Hepatocyte (in vitro differentiated cells): ENCODE measurements at regions not wholly inside any gene's neighbourhood (a gene's known extent, or its start where the extent isn't known, plus 50 kb on each side); places are given as distances from the start of the nearest gene placed in this dataset.

Source experiments
- DNase-seq: peaks from one replicate; pipeline ENCODE4 v3.0.0-alpha.2; 2016; ENCODE audit warnings: low spot score
- H2AFZ ChIP-seq: fragments of 200-600 bp; sonication (generic); 2 replicates; pipeline ENCODE4 v1.6.0; 2016; ENCODE audit warnings: antibody characterized with exemption, mild to moderate bottlenecking
- H3K27ac ChIP-seq: fragments of 200-600 bp; sonication (generic); 2 replicates; pipeline ENCODE4 v1.5.1; 2016; ENCODE audit warnings: mild to moderate bottlenecking
- H3K27me3 ChIP-seq: fragments of 200-600 bp; sonication (generic); 2 replicates; pipeline ENCODE4 v1.6.1; 2016
- H3K36me3 ChIP-seq: fragments of 200-600 bp; sonication (generic); replicated peaks from 2 replicates; pipeline ENCODE4 v1.5.1; 2016; ENCODE audit warnings: low read depth; ENCODE audit not compliant: insufficient read depth
- H3K4me1 ChIP-seq: fragments of 200-600 bp; sonication (generic); 2 replicates; pipeline ENCODE4 v1.5.1; 2016; ENCODE audit warnings: mild to moderate bottlenecking, moderate library complexity; ENCODE audit not compliant: insufficient read depth
- H3K4me2 ChIP-seq: fragments of 200-600 bp; sonication (generic); 2 replicates; pipeline ENCODE4 v1.6.0; 2016
- H3K4me3 ChIP-seq: fragments of 200-600 bp; sonication (generic); 2 replicates; pipeline ENCODE4 v1.5.1; 2016; ENCODE audit warnings: mild to moderate bottlenecking
- H3K79me2 ChIP-seq: fragments of 200-600 bp; sonication (generic); 2 replicates; pipeline ENCODE4 v1.6.0; 2017; ENCODE audit warnings: mild to moderate bottlenecking
- H3K9me2 ChIP-seq: fragments of 200-600 bp; sonication (generic); replicated peaks from 2 replicates; pipeline ENCODE4 v1.6.0; 2017; ENCODE audit warnings: mild to moderate bottlenecking; ENCODE audit not compliant: insufficient read depth
- H3K9me3 ChIP-seq: fragments of 200-600 bp; sonication (generic); 2 replicates; pipeline ENCODE4 v1.5.1; 2016; ENCODE audit warnings: low read depth, mild to moderate bottlenecking
- H4K20me1 ChIP-seq: fragments of 200-600 bp; sonication (generic); 2 replicates; pipeline ENCODE4 v1.6.0; 2016; ENCODE audit warnings: mild to moderate bottlenecking; ENCODE audit not compliant: insufficient read depth, poor library complexity, severe bottlenecking
- EZH2 ChIP-seq: fragments of 200-600 bp; sonication (generic); IDR thresholded peaks from 2 replicates; pipeline ENCODE4 v1.6.1; 2016; ENCODE audit warnings: antibody characterized with exemption, mild to moderate bottlenecking, borderline replicate concordance
- EZH2phosphoT487 ChIP-seq: fragments of 200-600 bp; sonication (generic); IDR thresholded peaks from one replicate; pipeline ENCODE4 v1.6.1; 2018; ENCODE audit warnings: antibody characterized with exemption, mild to moderate bottlenecking, low read depth, moderate library complexity; ENCODE audit not compliant: unreplicated experiment, severe bottlenecking
- WGBS: methylation state at CpG from one replicate; pipeline ENCODE4 v1.1.6; 2016; ENCODE audit warnings: low lambda C conversion rate; ENCODE audit errors: missing lambda C conversion rate; 5-methylcytosine and 5-hydroxymethylcytosine counted together
- TF ChIP-seq, protein P1 (sequence below): fragments of 200-600 bp; sonication (generic); IDR thresholded peaks from 2 replicates; pipeline ENCODE4 v1.5.1; 2016; ENCODE audit warnings: antibody characterized with exemption, mild to moderate bottlenecking; ENCODE audit not compliant: poor library complexity

DNA sequence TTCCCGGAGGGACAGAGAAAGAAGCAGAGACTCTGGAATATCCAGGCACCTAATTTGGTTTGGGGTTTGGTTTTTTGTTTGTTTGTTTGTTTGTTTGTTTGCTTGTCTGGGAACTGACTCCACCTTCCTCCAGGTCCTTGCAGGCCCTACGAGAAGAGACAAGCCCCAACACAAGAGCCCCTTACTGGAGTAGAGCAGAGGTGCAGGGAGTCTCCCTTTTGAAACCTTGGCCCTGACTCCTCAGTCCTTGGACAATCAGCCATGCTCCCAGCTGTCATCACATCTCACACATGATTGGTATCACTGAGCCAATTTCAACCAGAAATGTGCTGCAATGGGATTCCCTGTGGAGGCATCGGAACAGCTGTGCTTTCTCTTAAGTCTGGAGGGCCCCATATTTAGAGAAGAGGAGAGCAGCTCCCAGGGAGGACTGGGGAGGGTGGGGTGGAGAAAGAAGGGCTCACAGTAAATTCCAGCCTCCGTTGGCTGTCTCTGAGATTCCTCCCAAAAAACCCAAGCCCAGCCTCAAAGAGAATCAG, 279.9 kb upstream of the NCKAP5 start:
- no peak overlapping the region for H3K4me3 ChIP-seq
- no peaks in the 10 kb centered on the region for H3K36me3 ChIP-seq
- H3K9me2 ChIP-seq: no peaks in the 10 kb centered on the region
- 69% methylated on average over 4 of the region's 4 CpGs for WGBS
- no peaks in the 10 kb centered on the region for H3K4me1 ChIP-seq
- no peak for DNase-seq
- H3K27me3 ChIP-seq: no peaks in the 10 kb centered on the region
- TF ChIP-seq EZH2: no peak
- TF ChIP-seq, protein P1, sequence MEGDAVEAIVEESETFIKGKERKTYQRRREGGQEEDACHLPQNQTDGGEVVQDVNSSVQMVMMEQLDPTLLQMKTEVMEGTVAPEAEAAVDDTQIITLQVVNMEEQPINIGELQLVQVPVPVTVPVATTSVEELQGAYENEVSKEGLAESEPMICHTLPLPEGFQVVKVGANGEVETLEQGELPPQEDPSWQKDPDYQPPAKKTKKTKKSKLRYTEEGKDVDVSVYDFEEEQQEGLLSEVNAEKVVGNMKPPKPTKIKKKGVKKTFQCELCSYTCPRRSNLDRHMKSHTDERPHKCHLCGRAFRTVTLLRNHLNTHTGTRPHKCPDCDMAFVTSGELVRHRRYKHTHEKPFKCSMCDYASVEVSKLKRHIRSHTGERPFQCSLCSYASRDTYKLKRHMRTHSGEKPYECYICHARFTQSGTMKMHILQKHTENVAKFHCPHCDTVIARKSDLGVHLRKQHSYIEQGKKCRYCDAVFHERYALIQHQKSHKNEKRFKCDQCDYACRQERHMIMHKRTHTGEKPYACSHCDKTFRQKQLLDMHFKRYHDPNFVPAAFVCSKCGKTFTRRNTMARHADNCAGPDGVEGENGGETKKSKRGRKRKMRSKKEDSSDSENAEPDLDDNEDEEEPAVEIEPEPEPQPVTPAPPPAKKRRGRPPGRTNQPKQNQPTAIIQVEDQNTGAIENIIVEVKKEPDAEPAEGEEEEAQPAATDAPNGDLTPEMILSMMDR: no peak
- TF ChIP-seq EZH2phosphoT487: no peak
- H2AFZ ChIP-seq: no peak overlapping the region
- H3K27ac ChIP-seq: no peak overlapping the region
- H3K9me3 ChIP-seq: no peaks in the 10 kb centered on the region
- no peak overlapping the region for H3K4me2 ChIP-seq
- H3K79me2 ChIP-seq: no peaks in the 10 kb centered on the region
- H4K20me1 ChIP-seq: no peaks in the 10 kb centered on the region

DNA sequence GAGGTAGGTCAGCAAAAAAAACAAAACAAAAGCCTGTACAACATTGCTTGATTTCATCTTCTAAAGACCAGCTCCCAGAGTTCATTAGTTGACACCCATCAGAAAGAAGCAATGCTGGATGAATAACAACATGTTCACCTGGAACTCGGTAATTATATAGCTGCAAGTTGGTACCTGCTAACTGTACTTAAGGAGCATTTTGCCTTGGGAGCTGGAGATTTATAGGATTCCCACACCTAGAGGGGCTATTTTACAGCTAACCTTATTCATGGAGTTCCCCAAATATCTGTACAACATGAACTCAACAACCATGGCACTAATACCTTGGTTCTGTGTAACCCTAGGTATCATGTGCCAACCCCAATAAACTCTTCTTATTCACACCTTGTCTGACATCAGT, 281.1 kb upstream of the NCKAP5 start:
- Histone ChIP-seq H3K9me3 (no peaks in the 10 kb centered on the region), H3K9me2 (no peaks in the 10 kb centered on the region), H3K27ac (no peak overlapping the region), H3K36me3 (no peaks in the 10 kb centered on the region), H3K4me2 (no peak overlapping the region), H3K79me2 (no peaks in the 10 kb centered on the region), H3K27me3 (no peaks in the 10 kb centered on the region), H4K20me1 (no peaks in the 10 kb centered on the region), H3K4me3 (no peak overlapping the region), H2AFZ (no peak overlapping the region), H3K4me1 (no peaks in the 10 kb centered on the region)
- TF ChIP-seq, protein P1: no peak
- no peak for TF ChIP-seq EZH2phosphoT487
- no peak for TF ChIP-seq EZH2
- WGBS: 95% methylated on average over 1 of the region's 1 CpG
- no peak for DNase-seq

DNA sequence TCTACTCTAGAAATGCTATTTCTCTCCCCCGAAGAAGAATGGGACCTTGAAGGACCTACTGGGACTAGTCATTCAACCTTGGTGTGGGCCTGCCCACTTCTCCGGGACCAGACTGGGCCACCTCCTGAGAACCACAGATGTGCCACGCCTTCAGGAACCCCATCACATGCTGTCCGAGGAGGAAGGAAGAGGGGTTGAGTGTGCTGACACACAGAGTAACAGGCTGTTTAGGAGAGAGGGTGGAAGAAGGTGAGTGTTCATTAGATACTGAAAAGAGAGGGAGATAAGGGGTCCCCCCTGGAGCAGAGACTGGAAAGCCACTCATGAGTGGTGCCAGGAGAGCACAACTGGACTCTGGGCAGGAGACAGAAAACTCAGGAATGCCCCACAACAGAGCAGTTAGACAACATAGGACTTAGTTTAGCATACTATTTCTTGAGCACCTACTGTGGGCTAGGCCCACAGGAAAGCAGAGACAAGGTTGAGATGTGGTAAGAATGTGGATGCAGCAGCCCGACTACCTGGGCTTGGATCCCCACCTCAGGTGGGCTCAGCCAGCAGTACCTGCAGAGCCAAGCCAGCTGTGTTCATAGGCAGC, 286.4 kb upstream of the NCKAP5 start:
- H3K27ac ChIP-seq: no peak overlapping the region
- no peaks in the 10 kb centered on the region for H3K27me3 ChIP-seq
- WGBS: 89% methylated on average over 5 of the region's 5 CpGs
- no peaks in the 10 kb centered on the region for H3K9me2 ChIP-seq
- H4K20me1 ChIP-seq: no peaks in the 10 kb centered on the region
- no peaks in the 10 kb centered on the region for H3K36me3 ChIP-seq
- H3K4me2 ChIP-seq: no peak overlapping the region
- no peaks in the 10 kb centered on the region for H3K79me2 ChIP-seq
- no peak overlapping the region for H2AFZ ChIP-seq
- TF ChIP-seq, protein P1: no peak
- no peak for TF ChIP-seq EZH2phosphoT487
- TF ChIP-seq EZH2: no peak
- no peaks in the 10 kb centered on the region for H3K9me3 ChIP-seq
- no peaks in the 10 kb centered on the region for H3K4me1 ChIP-seq
- no peak overlapping the region for H3K4me3 ChIP-seq
- DNase-seq: no peak
